HG03442 (cell line): ENCODE measurements at regions not wholly inside any gene's neighbourhood (a gene's known extent, or its start where the extent isn't known, plus 50 kb on each side); places are given as distances from the start of the nearest gene placed in this dataset.

Experiments
- ATAC-seq: cut with Tn5 transposase; IDR thresholded peaks from one replicate; pipeline ENCODE4 v1.9.1; 2021; ENCODE audit warnings: mild to moderate bottlenecking, moderate library complexity; ENCODE audit not compliant: unreplicated experiment

GRCh38 chr17:79478841-79479240 is 132.0 kb downstream of the RBFOX3 start:
- no peak for ATAC-seq

- ATAC-seq = no peak
Observed at GRCh38 chr17:79478051-79478461, 132.8 kb downstream of the RBFOX3 start.

- ATAC-seq = no peak
Observed at GRCh38 chr17:79476074-79476652, 134.7 kb downstream of the RBFOX3 start.

DNA sequence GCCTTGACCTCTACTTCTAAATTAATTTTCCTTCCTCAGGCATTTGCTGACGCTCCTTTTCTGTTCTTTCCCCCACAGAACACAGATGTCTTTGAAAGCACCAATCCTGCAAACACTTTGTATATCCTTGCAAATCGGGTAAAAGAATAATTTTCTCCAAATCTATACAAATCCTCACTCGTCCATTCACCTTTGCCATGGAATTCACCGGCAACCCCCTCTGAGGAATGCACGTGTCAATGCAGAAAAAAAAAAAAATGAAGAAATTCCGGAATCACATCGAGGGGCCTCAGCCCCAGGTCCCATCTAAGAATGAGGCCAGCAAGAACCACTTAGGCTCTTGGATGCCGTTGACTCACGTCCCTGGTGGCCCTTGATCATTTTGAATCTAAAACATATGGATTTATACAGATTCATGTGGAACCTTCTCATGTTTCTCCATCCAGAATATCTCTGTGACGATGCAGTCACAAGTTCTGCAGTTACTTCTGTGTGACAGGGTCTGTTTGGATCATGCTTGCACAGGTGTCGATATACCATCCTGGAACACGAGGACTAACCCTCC is 136.9 kb downstream of the RBFOX3 start:
- ATAC-seq = no peak

- ATAC-seq = no peak
Observed at GRCh38 chr17:79473111-79473875, 137.6 kb downstream of the RBFOX3 start.

GRCh38 chr17:79470754-79471153 is 140.1 kb downstream of the RBFOX3 start:
- ATAC-seq = no peak

DNA sequence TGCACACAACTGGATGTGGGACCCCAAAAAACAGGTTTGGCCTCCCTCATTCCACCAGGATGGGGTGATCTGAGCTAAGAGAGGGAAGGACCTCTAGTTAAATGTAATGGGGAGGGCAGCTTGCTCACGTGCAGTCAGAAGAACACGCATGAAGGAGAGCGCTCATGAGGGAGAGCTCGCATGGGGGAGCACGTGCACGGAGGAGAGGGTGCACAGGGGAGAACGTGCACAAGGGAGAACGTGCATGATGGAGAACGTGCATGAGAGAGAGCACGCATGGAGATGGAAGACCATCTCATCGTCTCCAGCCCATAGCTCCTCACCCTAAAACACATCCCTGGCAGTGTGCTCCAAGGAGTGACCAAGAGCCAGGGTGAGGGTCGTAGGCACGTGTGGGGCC is 141.2 kb downstream of the RBFOX3 start:
- ATAC-seq = no peak

GRCh38 chr17:79468183-79468944 is 142.5 kb downstream of the RBFOX3 start:
- no peak for ATAC-seq

GRCh38 chr17:79466562-79467350 is 144.1 kb downstream of the RBFOX3 start:
- no peak for ATAC-seq

- ATAC-seq = no peak
Observed at GRCh38 chr17:79465681-79466025, 145.2 kb downstream of the RBFOX3 start.

- ATAC-seq = no peak
Observed at GRCh38 chr17:79465011-79465680, 145.7 kb downstream of the RBFOX3 start.

- no peak for ATAC-seq
Observed at GRCh38 chr17:79464318-79465010, 146.4 kb downstream of the RBFOX3 start.

DNA sequence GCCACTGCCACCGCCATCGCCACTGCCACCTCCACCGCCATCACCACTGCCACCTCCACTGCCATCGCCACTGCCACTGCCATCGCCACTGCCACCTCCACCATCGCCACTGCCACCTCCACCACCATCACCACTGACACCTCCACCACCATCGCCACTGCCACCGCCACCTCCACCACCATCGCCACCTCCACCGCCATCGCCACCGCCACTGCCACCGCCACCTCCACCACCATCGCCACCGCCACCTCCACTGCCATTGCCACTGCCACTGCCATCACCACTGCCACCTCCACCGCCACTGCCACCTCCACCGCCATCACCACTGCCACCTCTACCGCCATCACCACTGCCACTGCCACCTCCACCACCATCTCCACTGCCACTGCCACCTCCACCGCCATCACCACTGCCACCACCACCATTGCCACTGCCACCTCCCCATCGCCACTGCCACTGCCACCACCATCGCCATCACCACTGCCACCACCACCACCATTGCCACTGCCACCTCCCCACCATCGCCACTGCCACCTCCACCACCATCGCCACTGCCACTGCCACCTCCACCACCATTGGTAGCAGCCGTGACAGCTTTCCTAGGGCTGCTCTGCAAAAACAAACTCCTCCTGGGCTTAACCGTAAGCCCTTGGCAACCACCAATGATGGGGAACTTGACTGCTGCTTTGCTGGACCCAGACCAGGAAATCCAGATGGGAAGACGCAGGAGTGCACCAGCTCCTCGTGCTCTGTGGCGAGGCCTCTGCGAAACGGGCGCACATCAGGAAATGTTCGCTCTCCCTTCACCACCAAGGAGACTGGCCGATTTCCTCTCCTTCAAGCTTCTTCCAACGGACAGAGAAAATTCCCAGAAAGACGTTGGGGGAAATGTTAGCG is 147.2 kb downstream of the RBFOX3 start:
- ATAC-seq = no peak

DNA sequence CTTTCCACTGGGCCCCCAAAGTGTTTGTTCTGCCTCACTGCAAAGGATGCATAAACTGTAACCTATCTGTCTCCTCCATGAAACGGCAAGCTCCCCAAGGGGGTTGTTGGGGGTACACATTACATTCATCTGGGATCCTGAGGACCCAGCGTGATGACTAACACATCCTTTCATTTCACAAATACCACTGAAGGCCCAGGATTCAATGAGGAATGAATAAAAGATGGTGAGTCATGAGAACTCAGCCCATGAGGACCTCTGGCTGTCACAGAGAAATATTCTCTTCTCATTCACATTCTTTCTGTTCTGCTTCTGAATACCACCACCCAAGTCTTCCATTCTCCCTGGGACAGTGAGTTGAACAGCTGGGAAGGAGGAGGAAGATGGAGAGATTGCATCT is 149.8 kb downstream of the RBFOX3 start:
- ATAC-seq = no peak

DNA sequence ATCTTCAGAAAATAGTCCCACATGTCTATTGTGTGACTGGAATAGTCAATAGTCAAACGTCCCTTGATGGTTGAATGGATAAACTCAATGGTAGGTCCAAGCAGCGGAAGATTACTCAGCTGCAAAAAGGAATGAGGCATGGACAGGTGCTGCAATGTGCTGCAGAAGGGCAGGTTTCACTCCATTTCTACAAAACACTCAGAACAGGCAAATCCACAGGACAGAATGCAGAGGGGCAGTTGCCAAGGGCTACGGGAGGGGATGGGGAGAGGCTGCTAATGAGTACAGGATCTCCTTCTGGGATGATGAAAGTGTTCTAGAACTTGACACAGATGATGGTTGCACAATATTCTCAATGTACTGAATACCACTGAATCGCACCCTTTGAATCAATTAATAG is 151.0 kb downstream of the RBFOX3 start:
- ATAC-seq = no peak

DNA sequence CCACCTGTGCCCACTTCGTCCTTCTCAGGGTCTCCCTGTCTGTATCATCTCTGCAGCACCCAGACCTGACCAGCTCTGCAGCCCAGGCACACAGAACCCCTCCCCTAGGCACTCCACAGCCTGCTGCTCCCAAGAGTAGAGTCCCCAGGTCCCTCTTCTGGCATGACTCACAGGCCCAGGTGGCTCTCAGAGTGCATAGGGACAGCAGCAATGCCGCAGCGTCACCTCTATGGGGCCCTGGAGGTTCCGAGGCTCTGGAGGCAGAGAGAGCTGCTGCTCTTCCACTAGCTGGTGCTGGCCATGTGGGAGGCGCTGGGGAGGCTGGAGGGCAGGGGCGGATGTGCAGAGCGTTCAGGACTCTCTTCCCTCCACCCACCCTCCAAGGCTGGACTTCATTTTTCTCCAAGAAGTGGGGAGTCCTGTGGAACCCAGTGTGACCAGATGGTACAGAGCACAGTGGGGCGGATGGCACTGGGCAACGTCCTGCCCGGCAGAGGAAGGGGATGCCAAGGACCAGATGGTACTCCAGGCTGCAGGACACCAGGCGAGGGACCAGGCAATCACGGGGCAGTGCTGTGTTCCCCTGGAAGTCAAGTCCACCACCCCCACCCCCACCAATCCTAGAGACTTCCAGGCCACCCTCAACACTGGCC is 151.7 kb downstream of the RBFOX3 start:
- no peak for ATAC-seq

- no peak for ATAC-seq
Observed at GRCh38 chr17:79458356-79458755, 152.5 kb downstream of the RBFOX3 start.

GRCh38 chr17:79457889-79458288 is 153.0 kb downstream of the RBFOX3 start:
- no peak for ATAC-seq
